Calu3 (cell line): ENCODE measurements at regions not wholly inside any gene's neighbourhood (a gene's known extent, or its start where the extent isn't known, plus 50 kb on each side); places are given as distances from the start of the nearest gene placed in this dataset.
A peak's percentile ranks its signal among the peaks of the same experiment; 100 is the strongest.

ENCODE experiments used
- BruUV-seq: library from RNA; stranded (reverse); fragments of 400-500 nt; replicated peaks from 2 replicates; lab custom pipeline; 2021; lab: Mats Ljungman, UMichigan
- CTCF ChIA-PET: fragments of 300-600 bp; sonication (Branson Sonifier 250); formaldehyde crosslinking; loops from one replicate; lab custom pipeline; 2022; ENCODE audit warnings: antibody characterized with exemption; lab: Charles Lee
- DNase-seq: peaks from one replicate; pipeline ENCODE4 v3.0.0; 2022
- H3K27ac Mint-ChIP-seq: one replicate; pipeline ENCODE4 v1.8.0; 2022; ENCODE audit warnings: mixed read lengths; ENCODE audit not compliant: unreplicated experiment
- H3K27me3 Mint-ChIP-seq: one replicate; pipeline ENCODE4 v1.8.0; 2022; ENCODE audit warnings: mixed read lengths; ENCODE audit not compliant: unreplicated experiment
- H3K36me3 Mint-ChIP-seq: one replicate; pipeline ENCODE4 v1.8.0; 2022; ENCODE audit warnings: mild to moderate bottlenecking, moderate library complexity, mixed read lengths; ENCODE audit not compliant: insufficient read depth, unreplicated experiment
- H3K4me1 Mint-ChIP-seq: one replicate; pipeline ENCODE4 v1.8.0; 2022; ENCODE audit warnings: mild to moderate bottlenecking, low read depth, mixed read lengths; ENCODE audit not compliant: unreplicated experiment
- H3K4me3 Mint-ChIP-seq: one replicate; pipeline ENCODE4 v1.8.0; 2022; ENCODE audit warnings: mild to moderate bottlenecking, low read depth, moderate library complexity, mixed read lengths; ENCODE audit not compliant: unreplicated experiment
- H3K9me3 Mint-ChIP-seq: one replicate; pipeline ENCODE4 v1.8.0; 2022; ENCODE audit warnings: low read depth, mixed read lengths; ENCODE audit not compliant: unreplicated experiment
- intact Hi-C: fragments of 100-400 bp; cut with micrococcal nuclease; formaldehyde crosslinking; loops from one replicate; pipeline ENCODE4 v1.10.0; 2022; ENCODE audit not compliant: unreplicated experiment
- TF ChIP-seq, protein P1 (sequence below): fragments of 200-600 bp; IDR thresholded peaks from one replicate; pipeline ENCODE4 v1.8.0; 2022; ENCODE audit warnings: antibody characterized with exemption; ENCODE audit not compliant: unreplicated experiment

DNA sequence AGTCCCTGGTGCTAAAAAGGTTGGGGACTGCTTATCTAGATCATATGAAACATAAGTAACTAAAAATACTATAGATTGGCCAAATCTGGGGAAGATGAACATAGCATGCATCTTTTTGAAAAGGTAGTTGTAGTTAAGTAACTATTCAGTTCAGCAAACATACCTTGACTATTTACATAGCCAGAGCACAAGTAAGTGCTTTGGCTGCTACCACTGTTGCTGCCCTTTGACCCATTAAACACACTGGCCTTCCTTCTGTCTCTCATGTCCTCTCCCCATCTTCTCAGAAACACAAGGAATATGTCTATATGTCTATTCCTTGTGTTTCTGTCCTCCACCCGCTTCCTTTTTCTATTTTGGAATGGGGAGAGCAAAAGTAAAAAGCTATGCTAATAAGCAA is 87.9 kb upstream of the SPRY1 start:
- CTCF ChIA-PET: no interaction called here
- TF ChIP-seq, protein P1, sequence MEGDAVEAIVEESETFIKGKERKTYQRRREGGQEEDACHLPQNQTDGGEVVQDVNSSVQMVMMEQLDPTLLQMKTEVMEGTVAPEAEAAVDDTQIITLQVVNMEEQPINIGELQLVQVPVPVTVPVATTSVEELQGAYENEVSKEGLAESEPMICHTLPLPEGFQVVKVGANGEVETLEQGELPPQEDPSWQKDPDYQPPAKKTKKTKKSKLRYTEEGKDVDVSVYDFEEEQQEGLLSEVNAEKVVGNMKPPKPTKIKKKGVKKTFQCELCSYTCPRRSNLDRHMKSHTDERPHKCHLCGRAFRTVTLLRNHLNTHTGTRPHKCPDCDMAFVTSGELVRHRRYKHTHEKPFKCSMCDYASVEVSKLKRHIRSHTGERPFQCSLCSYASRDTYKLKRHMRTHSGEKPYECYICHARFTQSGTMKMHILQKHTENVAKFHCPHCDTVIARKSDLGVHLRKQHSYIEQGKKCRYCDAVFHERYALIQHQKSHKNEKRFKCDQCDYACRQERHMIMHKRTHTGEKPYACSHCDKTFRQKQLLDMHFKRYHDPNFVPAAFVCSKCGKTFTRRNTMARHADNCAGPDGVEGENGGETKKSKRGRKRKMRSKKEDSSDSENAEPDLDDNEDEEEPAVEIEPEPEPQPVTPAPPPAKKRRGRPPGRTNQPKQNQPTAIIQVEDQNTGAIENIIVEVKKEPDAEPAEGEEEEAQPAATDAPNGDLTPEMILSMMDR: no peak
- intact Hi-C loops: no loop called here
- Mint-ChIP-seq H3K27me3 (no peaks in the 10 kb centered on the region), H3K9me3 (no peaks in the 10 kb centered on the region), H3K4me1 (no peaks in the 10 kb centered on the region), H3K36me3 (no peaks in the 10 kb centered on the region), H3K27ac (no peak overlapping the region), H3K4me3 (no peak overlapping the region)
- no peak for DNase-seq
- BruUV-seq: no TSS peak

DNA sequence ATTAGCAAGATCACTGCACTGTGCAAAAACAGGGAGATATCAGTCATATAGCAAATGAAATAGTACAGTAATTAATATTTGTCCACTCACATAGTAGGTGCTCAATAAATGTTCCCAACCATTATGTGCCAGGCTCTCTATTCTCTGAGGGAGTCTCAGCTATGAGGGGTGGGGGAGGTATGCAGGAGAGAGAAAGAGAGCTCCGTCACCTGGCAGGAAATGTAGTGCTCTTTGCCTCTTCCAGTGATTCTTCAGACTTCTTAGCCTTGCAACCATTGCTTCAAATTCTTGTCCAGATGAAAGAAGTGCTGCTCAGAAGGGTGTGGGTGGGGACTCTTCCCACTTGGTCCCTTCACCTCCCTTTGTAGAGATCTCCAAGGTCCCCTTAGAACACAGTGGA is 84.5 kb upstream of the SPRY1 start:
- BruUV-seq: no TSS peak
- TF ChIP-seq, protein P1: no peak
- CTCF ChIA-PET: no interaction called here
- no peak for DNase-seq
- H3K27ac Mint-ChIP-seq: no peak overlapping the region
- H3K27me3 Mint-ChIP-seq: no peaks in the 10 kb centered on the region
- H3K4me1 Mint-ChIP-seq: no peaks in the 10 kb centered on the region
- H3K36me3 Mint-ChIP-seq: no peaks in the 10 kb centered on the region
- no peak overlapping the region for H3K4me3 Mint-ChIP-seq
- intact Hi-C loops: no loop called here
- no peaks in the 10 kb centered on the region for H3K9me3 Mint-ChIP-seq

DNA sequence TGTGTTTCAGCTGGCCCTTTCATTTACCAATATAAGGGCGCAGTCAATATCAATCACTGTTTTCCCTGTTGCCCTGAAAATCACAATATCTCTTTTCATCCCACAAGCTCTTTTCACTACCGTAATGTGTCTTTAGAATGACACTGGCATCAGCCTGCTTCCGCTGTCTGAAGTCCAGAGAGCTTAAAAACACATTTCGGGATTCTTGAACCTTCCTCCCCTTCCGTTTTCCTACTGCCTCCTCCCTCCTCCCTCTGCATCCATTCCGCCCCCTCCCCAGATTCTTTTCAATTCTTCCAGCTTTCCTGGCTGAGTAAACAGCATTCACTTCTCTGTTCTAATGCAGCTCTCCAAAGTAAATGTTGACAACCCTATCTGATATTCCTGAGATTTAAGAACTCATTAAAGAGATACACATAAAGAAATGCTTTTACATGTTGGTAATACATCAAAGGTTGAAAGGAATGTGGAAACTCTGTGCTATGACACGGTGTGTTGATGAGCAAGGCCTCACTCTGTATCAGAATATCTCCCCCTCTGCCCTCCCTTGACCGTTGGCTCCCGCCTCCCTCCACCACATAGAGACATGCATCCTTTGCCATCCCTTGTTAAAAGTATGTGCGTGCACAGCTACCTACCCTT is 83.5 kb upstream of the SPRY1 start:
- no peaks in the 10 kb centered on the region for H3K9me3 Mint-ChIP-seq

DNA sequence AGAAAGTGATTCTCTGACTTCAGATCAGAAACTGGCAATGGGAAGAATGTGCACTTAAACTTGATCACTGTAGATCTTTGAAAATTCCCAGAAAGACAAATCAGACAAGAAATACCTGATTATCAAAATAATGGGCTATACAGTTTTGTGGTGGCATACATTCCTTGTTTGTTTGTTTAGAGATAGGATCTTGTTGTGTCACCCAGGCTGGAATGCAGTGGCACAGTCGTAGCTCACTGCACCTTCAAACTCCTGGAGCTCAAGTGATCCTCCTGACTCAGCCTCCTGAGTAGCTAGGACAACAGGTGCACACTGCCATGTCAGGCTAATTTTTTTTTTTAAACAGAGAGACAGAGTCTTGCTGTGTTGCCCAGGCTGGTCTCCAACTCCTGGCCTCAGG is 81.0 kb upstream of the SPRY1 start:
- TF ChIP-seq, protein P1: no peak
- Mint-ChIP-seq H3K4me3 (no peak overlapping the region), H3K9me3 (no peaks in the 10 kb centered on the region), H3K27me3 (no peaks in the 10 kb centered on the region), H3K36me3 (no peaks in the 10 kb centered on the region), H3K27ac (no peak overlapping the region), H3K4me1 (no peaks in the 10 kb centered on the region)
- no TSS peak for BruUV-seq
- CTCF ChIA-PET: no interaction called here
- intact Hi-C loops: no loop called here
- peak; percentile 8 for DNase-seq

More for the DNA sequence above, 83.5 kb upstream of the SPRY1 start:
- no peaks in the 10 kb centered on the region for H3K4me1 Mint-ChIP-seq
- no peaks in the 10 kb centered on the region for H3K27me3 Mint-ChIP-seq
- no peak for DNase-seq
- CTCF ChIA-PET: no interaction called here
- no TSS peak for BruUV-seq
- H3K36me3 Mint-ChIP-seq: no peaks in the 10 kb centered on the region
- H3K4me3 Mint-ChIP-seq: no peak overlapping the region
- TF ChIP-seq, protein P1: no peak
- intact Hi-C loops: no loop called here
- no peak overlapping the region for H3K27ac Mint-ChIP-seq
